Endothelial cell of umbilical vein (primary cell): ENCODE measurements at regions not wholly inside any gene's neighbourhood (a gene's known extent, or its start where the extent isn't known, plus 50 kb on each side); places are given as distances from the start of the nearest gene placed in this dataset.

Experiments
- BruUV-seq: library from RNA; stranded (reverse); fragments of 400-500 nt; replicated peaks from 2 replicates; lab custom pipeline; 2021; lab: Mats Ljungman, UMichigan
- CTCF ChIA-PET: fragments of 300-600, 350-600 bp; sonication (Branson Sonifier 250); formaldehyde crosslinking; loops from one replicate; lab custom pipeline; 2021; ENCODE audit warnings: antibody characterized with exemption, inconsistent platforms; lab: Charles Lee
- POLR2A ChIA-PET: fragments of 300-600, 350-600 bp; sonication (Branson Sonifier 250); formaldehyde crosslinking; loops from one replicate; lab custom pipeline; 2021; ENCODE audit warnings: antibody characterized with exemption, inconsistent platforms; lab: Charles Lee
- DNase-seq: peaks from one replicate; pipeline ENCODE4 v3.0.0-alpha.2; 2011; ENCODE audit warnings: low read depth, low spot score
- FAIRE-seq: peaks from 2 replicates; lab custom pipeline; 2011; peaks lifted over from hg19 to GRCh38; lab: Jason Lieb, UNC
- H2AFZ ChIP-seq: 2 replicates; pipeline ENCODE4 v1.6.0; 2012; ENCODE audit warnings: low read depth, low read length, control low read depth, inconsistent platforms
- H3K27ac ChIP-seq: 2 replicates; pipeline ENCODE4 v1.5.1; 2011; ENCODE audit warnings: low read depth, mild to moderate bottlenecking, control low read depth, low read length, moderate library complexity; ENCODE audit not compliant: insufficient read depth
- H3K27me3 ChIP-seq, 2 experiments: 2 replicates each; pipeline versions ENCODE4 v1.6.0 to v1.6.1; 2011; ENCODE audit warnings: low read length in 2 of 2, mixed read lengths in 1 of 2; ENCODE audit not compliant: control insufficient read depth in 2 of 2, insufficient read depth in 2 of 2
- H3K36me3 ChIP-seq, 2 experiments: 2 replicates in 1 of 2; 3 replicates in 1 of 2; pipeline ENCODE4 v1.5.1; 2011; ENCODE audit warnings: low read length in 2 of 2, mild to moderate bottlenecking in 1 of 2, moderate library complexity in 1 of 2; ENCODE audit not compliant: control insufficient read depth in 2 of 2, insufficient read depth in 2 of 2; ENCODE audit errors: extremely low read depth in 1 of 2
- H3K4me1 ChIP-seq: 3 replicates; pipeline ENCODE4 v1.5.1; 2011; ENCODE audit warnings: mild to moderate bottlenecking, low read length; ENCODE audit not compliant: control insufficient read depth, insufficient read depth; ENCODE audit errors: extremely low read depth
- H3K4me2 ChIP-seq: 2 replicates; pipeline ENCODE4 v1.6.1; 2011; ENCODE audit warnings: low read length, control low read depth, mixed read lengths; ENCODE audit not compliant: insufficient read depth
- H3K4me3 ChIP-seq, 3 experiments: fragments of 200-600 bp in 1 of 3; sonication (generic), shearing (Covaris generic) in 1 of 3; replicated peaks in 1 of 3; 2 replicates each; pipeline ENCODE4 v1.5.1; 2011 to 2016; ENCODE audit warnings: control low read depth in 3 of 3, low read length in 3 of 3, mild to moderate bottlenecking in 2 of 3, inconsistent platforms in 1 of 3, low read depth in 1 of 3, moderate library complexity in 1 of 3; ENCODE audit not compliant: insufficient read depth in 1 of 3
- H3K79me2 ChIP-seq: 2 replicates; pipeline ENCODE4 v1.6.0; 2012; ENCODE audit warnings: low read length, inconsistent platforms; ENCODE audit not compliant: control insufficient read depth, insufficient read depth
- H3K9ac ChIP-seq: replicated peaks from 2 replicates; pipeline ENCODE3; 2011; ENCODE audit warnings: low read length, control low read depth; ENCODE audit not compliant: insufficient read depth; ENCODE audit errors: extremely low read depth
- H3K9me1 ChIP-seq: replicated peaks from 3 replicates; pipeline ENCODE4 v1.6.0; 2011; ENCODE audit warnings: mild to moderate bottlenecking, low read length; ENCODE audit not compliant: control insufficient read depth, insufficient read depth; ENCODE audit errors: extremely low read depth
- H3K9me3 ChIP-seq: replicated peaks from 2 replicates; pipeline ENCODE4 v1.5.1; 2012; ENCODE audit warnings: low read length, inconsistent platforms; ENCODE audit not compliant: control insufficient read depth, insufficient read depth
- H4K20me1 ChIP-seq: replicated peaks from 2 replicates; pipeline ENCODE3; 2011; ENCODE audit warnings: mild to moderate bottlenecking, low read length; ENCODE audit not compliant: control insufficient read depth, insufficient read depth; ENCODE audit errors: extremely low read depth
- CTCF ChIP-seq, 2 donors: IDR thresholded peaks; 1 replicate in 1 of 2; 2 replicates in 1 of 2; pipeline ENCODE4 v1.5.1; 2011; ENCODE audit warnings: low read length in 2 of 2, mild to moderate bottlenecking in 2 of 2, moderate library complexity in 2 of 2, control low read depth in 1 of 2, inconsistent platforms in 1 of 2, low read depth in 1 of 2; ENCODE audit not compliant: insufficient read depth in 1 of 2; ENCODE audit errors: extremely low read depth in 1 of 2
- EZH2 ChIP-seq: IDR thresholded peaks from 2 replicates; pipeline ENCODE4 v1.6.1; 2012; ENCODE audit warnings: borderline replicate concordance, low read depth, mild to moderate bottlenecking, moderate library complexity, low read length, inconsistent platforms; ENCODE audit not compliant: severe bottlenecking
- FOS ChIP-seq: IDR thresholded peaks from 2 replicates; pipeline ENCODE4 v1.6.1; 2011; ENCODE audit warnings: mild to moderate bottlenecking, low read length, moderate library complexity, borderline replicate concordance; ENCODE audit not compliant: insufficient read depth
- GATA2 ChIP-seq: IDR thresholded peaks from 2 replicates; pipeline ENCODE4 v1.7.0; 2011; ENCODE audit warnings: low read depth, mild to moderate bottlenecking, moderate library complexity, mixed read lengths, low read length; ENCODE audit not compliant: insufficient read length, insufficient read depth
- JUN ChIP-seq: IDR thresholded peaks from 2 replicates; pipeline ENCODE4 v1.6.1; 2011; ENCODE audit warnings: borderline replicate concordance, low read depth; ENCODE audit not compliant: insufficient read length, insufficient read depth
- MAX ChIP-seq: IDR thresholded peaks from 2 replicates; pipeline ENCODE4 v1.6.1; 2011; ENCODE audit not compliant: insufficient read depth, insufficient read length
- MYC ChIP-seq: IDR thresholded peaks from one replicate; pipeline ENCODE4 v1.6.1; 2011; ENCODE audit warnings: mild to moderate bottlenecking, low read depth, low read length
- POLR2A ChIP-seq: IDR thresholded peaks from 2 replicates; pipeline ENCODE4 v1.6.1; 2012; ENCODE audit warnings: low read depth, mild to moderate bottlenecking, control low read depth, low read length
- POLR2AphosphoS5 ChIP-seq: IDR thresholded peaks from 2 replicates; pipeline ENCODE4 v1.6.1; 2012; ENCODE audit warnings: low read depth, mild to moderate bottlenecking, control low read depth, low read length, moderate library complexity; ENCODE audit not compliant: insufficient read depth
- dilution Hi-C: fragments of 300-500 bp; cut with MboI; formaldehyde crosslinking; loops from one replicate; pipeline ENCODE4 v1.15.0; 2019; ENCODE audit warnings: low sequenced_read_pairs; ENCODE audit not compliant: extremely low pct_ligation_motif_present
- intact Hi-C: fragments of 100-400 bp; cut with micrococcal nuclease; formaldehyde crosslinking; loops from one replicate; pipeline ENCODE4 v1.10.0; 2022

- ChIA-PET POLR2A (no interaction called here), CTCF (no interaction called here)
- no peak for FAIRE-seq
- H3K9me3 ChIP-seq, result peaks cover 6% of the 10 kb centered on the region
- no peak for TF ChIP-seq GATA2
- TF ChIP-seq EZH2, result no peak
- TF ChIP-seq MYC, result no peak
- TF ChIP-seq JUN, result no peak
- TF ChIP-seq CTCF (IDR thresholded peaks at IDR 0.05; ENCODE audit: extremely low read depth in 1 of 2, insufficient read depth in 1 of 2, low read depth in 1 of 2, low read length in 2 of 2), result no peak
- TF ChIP-seq POLR2AphosphoS5, result no peak
- no peak for TF ChIP-seq FOS
- TF ChIP-seq POLR2A, result no peak
- TF ChIP-seq MAX, result no peak
- no peak overlapping the region for H3K27ac ChIP-seq
- no peak overlapping the region for H2AFZ ChIP-seq
- BruUV-seq, result no TSS peak
- no peak overlapping the region for H3K4me3 ChIP-seq
- H3K79me2 ChIP-seq, result no peaks in the 10 kb centered on the region
- no peak overlapping the region for H3K9ac ChIP-seq
- intact Hi-C loops (no loop called here), dilution Hi-C loops (no loop called here)
- no peak overlapping the region for H3K4me2 ChIP-seq
- no peaks in the 10 kb centered on the region for H3K4me1 ChIP-seq
- H3K27me3 ChIP-seq, result no peaks in the 10 kb centered on the region
- no peaks in the 10 kb centered on the region for H4K20me1 ChIP-seq
- H3K36me3 ChIP-seq, result no peaks in the 10 kb centered on the region
- no peaks in the 10 kb centered on the region for H3K9me1 ChIP-seq
- no peak for DNase-seq
These were observed 365.3 kb upstream of the OPRM1 start for GRCh38 chr6:153673750-153674149.
